Lower lobe of right lung (tissue), 2 donors: ENCODE measurements at regions not wholly inside any gene's neighbourhood (a gene's known extent, or its start where the extent isn't known, plus 50 kb on each side); places are given as distances from the start of the nearest gene placed in this dataset.

Experiments used
- ATAC-seq, 2 donors: fragments of 200-7000 bp; cut with Tn5 transposase; one replicate each; pipeline ENCODE4 v1.9.1; 2020 to 2022; ENCODE audit warnings: mild to moderate bottlenecking in 2 of 2, moderate library complexity in 2 of 2
- DNase-seq: peaks from one replicate; pipeline ENCODE4 v3.0.0-alpha.2; 2020
- H3K27ac ChIP-seq: fragments of 200-600 bp; one replicate; pipeline ENCODE4 v1.8.0; 2022
- H3K27me3 ChIP-seq: fragments of 200-600 bp; one replicate; pipeline ENCODE4 v1.8.0; 2022; ENCODE audit warnings: low read depth
- H3K36me3 ChIP-seq: fragments of 200-600 bp; one replicate; pipeline ENCODE4 v1.8.0; 2022; ENCODE audit warnings: mild to moderate bottlenecking
- H3K4me1 ChIP-seq: fragments of 200-600 bp; one replicate; pipeline ENCODE4 v1.8.0; 2022
- H3K4me3 ChIP-seq: fragments of 200-600 bp; one replicate; pipeline ENCODE4 v1.8.0; 2022; ENCODE audit warnings: mild to moderate bottlenecking
- H3K9me3 ChIP-seq: fragments of 200-600 bp; one replicate; pipeline ENCODE4 v1.8.0; 2022
- intact Hi-C: fragments of 100-400 bp; cut with DNase I; formaldehyde crosslinking; loops from one replicate; pipeline ENCODE4 v1.11.0; 2022
- TF ChIP-seq, protein P1 (sequence below): fragments of 200-600 bp; IDR thresholded peaks from one replicate; pipeline ENCODE4 v1.8.0; 2022; ENCODE audit warnings: antibody characterized with exemption, mild to moderate bottlenecking
- donor health status: DM: no; HTN: yes; CAD: no; lungs with severe emphysema.

DNA sequence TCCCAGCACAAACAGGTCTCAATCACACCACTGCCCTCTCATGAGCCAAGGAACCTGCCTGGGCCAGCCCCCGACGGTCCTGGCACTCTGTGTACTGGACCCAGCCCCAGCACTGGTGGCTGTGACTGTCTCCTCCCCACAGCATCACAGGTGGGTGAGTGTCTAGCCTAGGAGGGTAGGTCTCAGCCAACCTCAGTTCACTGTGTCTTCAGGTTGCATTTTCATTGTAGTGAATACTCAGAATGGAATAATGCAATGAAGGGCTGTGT, 163.4 kb upstream of the NSMCE3 start:
- TF ChIP-seq, protein P1, sequence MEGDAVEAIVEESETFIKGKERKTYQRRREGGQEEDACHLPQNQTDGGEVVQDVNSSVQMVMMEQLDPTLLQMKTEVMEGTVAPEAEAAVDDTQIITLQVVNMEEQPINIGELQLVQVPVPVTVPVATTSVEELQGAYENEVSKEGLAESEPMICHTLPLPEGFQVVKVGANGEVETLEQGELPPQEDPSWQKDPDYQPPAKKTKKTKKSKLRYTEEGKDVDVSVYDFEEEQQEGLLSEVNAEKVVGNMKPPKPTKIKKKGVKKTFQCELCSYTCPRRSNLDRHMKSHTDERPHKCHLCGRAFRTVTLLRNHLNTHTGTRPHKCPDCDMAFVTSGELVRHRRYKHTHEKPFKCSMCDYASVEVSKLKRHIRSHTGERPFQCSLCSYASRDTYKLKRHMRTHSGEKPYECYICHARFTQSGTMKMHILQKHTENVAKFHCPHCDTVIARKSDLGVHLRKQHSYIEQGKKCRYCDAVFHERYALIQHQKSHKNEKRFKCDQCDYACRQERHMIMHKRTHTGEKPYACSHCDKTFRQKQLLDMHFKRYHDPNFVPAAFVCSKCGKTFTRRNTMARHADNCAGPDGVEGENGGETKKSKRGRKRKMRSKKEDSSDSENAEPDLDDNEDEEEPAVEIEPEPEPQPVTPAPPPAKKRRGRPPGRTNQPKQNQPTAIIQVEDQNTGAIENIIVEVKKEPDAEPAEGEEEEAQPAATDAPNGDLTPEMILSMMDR: no peak
- intact Hi-C loops: no loop called here
- DNase-seq: no peak
- Histone ChIP-seq H3K27me3 (no peaks in the 10 kb centered on the region), H3K36me3 (no peaks in the 10 kb centered on the region), H3K27ac (no peak overlapping the region), H3K9me3 (no peaks in the 10 kb centered on the region), H3K4me1 (no peaks in the 10 kb centered on the region), H3K4me3 (no peak overlapping the region)
- no peak for ATAC-seq

DNA sequence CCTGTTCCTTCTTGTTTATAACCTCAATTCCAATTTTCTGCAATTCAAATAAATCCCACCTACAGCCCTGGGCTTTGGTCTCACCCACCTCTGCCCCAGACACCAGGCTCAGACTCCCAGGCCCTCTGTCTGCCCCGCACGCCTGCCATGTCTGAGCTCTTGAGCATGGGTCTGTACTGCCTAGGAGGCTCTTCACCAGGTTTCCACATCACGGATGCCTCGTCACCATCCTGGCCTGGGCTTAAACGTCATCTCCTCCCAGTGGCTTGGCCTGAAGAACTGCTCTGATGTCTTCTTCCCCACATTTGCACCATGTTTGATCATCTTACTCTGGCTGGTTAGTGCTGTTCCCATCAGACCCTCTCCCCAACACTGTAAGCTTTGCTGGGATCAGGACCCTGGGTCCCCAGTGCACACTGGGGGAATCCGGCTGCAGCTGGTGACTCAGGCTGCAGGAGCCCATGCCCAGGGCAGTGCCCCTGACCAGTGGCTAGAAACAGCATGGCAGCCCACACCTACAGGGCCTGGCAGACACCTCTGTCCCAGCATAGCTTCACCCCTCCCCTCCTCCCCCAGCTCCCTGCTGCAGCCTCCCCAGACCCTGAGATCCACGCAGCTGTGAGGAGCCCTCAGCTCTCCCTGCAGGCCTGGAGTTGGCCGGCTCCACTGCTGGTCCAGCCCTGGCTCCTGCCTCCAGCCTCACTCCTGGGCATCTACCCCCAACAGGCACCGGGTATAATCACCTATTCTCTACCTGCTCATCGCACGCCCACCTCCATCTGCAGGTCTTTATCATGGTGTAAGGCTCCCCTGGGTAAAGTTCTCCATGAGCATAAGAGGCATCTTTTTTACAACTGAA, 162.8 kb upstream of the NSMCE3 start:
- ATAC-seq: no peak
- Histone ChIP-seq H3K27ac (no peak overlapping the region), H3K9me3 (no peaks in the 10 kb centered on the region), H3K4me1 (no peaks in the 10 kb centered on the region), H3K27me3 (no peaks in the 10 kb centered on the region), H3K36me3 (no peaks in the 10 kb centered on the region), H3K4me3 (no peak overlapping the region)
- TF ChIP-seq, protein P1: no peak
- intact Hi-C loops: no loop called here
- no peak for DNase-seq

DNA sequence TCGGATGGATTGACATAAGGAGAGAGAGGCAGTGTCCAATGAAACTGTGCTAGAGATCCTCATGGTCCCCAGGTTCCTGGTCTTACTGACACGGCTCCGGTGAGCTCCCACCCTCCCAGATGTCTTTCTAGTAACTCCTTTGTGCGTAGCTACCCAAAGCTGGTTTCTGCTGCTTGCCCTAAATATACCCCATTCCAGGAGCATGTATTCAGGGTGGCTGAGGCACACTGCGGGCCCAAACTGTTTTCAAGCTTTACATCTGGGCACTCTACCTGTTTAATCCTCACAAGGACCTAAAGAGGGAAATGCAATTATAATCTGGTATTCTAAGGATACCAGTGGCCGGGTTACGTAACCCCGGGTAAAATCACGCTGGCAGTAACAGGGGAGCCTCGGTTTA, 161.2 kb upstream of the NSMCE3 start:
- no peaks in the 10 kb centered on the region for H3K4me1 ChIP-seq
- ATAC-seq (no peak), DNase-seq (no peak)
- no peaks in the 10 kb centered on the region for H3K27me3 ChIP-seq
- intact Hi-C loops: no loop called here
- no peaks in the 10 kb centered on the region for H3K36me3 ChIP-seq
- H3K9me3 ChIP-seq: no peaks in the 10 kb centered on the region
- TF ChIP-seq, protein P1: no peak
- H3K4me3 ChIP-seq: no peak overlapping the region
- H3K27ac ChIP-seq: no peak overlapping the region

DNA sequence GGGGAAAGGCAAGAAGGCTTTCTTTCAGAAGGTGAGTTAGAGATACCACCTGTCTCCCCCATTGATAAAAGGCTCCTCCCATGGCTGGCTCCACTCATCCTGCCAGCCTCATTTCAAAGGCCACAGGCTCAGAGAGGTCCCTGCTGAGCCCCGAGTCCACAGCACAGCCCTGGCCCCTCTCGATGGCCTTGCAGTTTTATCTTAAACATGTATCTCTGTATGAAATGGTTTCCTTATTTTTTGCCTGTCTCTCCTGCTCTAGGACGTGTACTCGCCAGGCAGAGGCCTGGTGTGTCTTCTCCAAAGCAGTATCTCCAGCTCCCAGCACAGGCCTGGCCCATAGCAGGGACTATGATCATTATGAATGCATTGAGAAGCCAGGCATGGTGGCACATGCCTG, 160.5 kb upstream of the NSMCE3 start:
- intact Hi-C loops: no loop called here
- TF ChIP-seq, protein P1: no peak

DNA sequence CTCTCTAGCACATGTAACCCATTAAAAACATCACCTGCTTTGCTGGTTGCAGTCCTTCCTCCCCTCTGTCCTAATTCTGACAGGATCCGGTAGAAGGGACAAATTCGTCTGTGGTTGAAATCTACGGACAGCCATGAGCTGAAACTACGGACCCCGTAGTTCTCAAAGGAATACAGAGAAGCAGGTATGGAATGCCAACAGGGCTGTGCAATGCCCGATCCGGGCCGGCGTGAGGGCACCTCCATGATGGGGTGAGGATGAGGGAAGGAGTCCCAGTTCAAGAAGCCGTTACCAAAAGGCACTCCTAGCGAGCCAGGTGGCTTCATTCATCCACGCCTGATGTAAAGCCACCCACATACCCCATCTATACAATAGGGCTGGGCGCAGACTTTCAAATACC, 160.0 kb upstream of the NSMCE3 start:
- Histone ChIP-seq H3K4me1 (no peaks in the 10 kb centered on the region), H3K27ac (no peak overlapping the region), H3K9me3 (no peaks in the 10 kb centered on the region), H3K27me3 (no peaks in the 10 kb centered on the region), H3K36me3 (no peaks in the 10 kb centered on the region), H3K4me3 (no peak overlapping the region)
- intact Hi-C loops: no loop called here
- ATAC-seq (no peak), DNase-seq (no peak)
- TF ChIP-seq, protein P1: no peak

More for the DNA sequence above, 160.5 kb upstream of the NSMCE3 start:
- no peak overlapping the region for H3K4me3 ChIP-seq
- no peak overlapping the region for H3K27ac ChIP-seq
- ATAC-seq: no peak
- no peaks in the 10 kb centered on the region for H3K27me3 ChIP-seq
- no peaks in the 10 kb centered on the region for H3K4me1 ChIP-seq
- H3K9me3 ChIP-seq: no peaks in the 10 kb centered on the region
- no peak for DNase-seq
- no peaks in the 10 kb centered on the region for H3K36me3 ChIP-seq
